GM18508 (cell line): ENCODE measurements at regions not wholly inside any gene's neighbourhood (a gene's known extent, or its start where the extent isn't known, plus 50 kb on each side); places are given as distances from the start of the nearest gene placed in this dataset.

ENCODE experiments used
- ATAC-seq: cut with Tn5 transposase; IDR thresholded peaks from one replicate; pipeline ENCODE4 v1.9.1; 2021; ENCODE audit warnings: moderate number of reproducible peaks; ENCODE audit not compliant: insufficient read depth, unreplicated experiment

- ATAC-seq: no peak
These were observed 269.4 kb downstream of the PTPRU start for GRCh38 chr1:29505532-29506220.

GRCh38 chr1:29504709-29505410, 268.5 kb downstream of the PTPRU start:
- ATAC-seq: no peak

- ATAC-seq: no peak
These were observed 267.9 kb downstream of the PTPRU start for GRCh38 chr1:29504196-29504595.

GRCh38 chr1:29502911-29503840, 266.9 kb downstream of the PTPRU start:
- no peak for ATAC-seq

- no peak for ATAC-seq
These were observed 266.0 kb downstream of the PTPRU start for GRCh38 chr1:29502225-29502910.

GRCh38 chr1:29501227-29501976, 265.1 kb downstream of the PTPRU start:
- no peak for ATAC-seq

- no peak for ATAC-seq
These were observed 264.3 kb downstream of the PTPRU start for GRCh38 chr1:29500651-29501050.

- ATAC-seq: no peak
These were observed 263.7 kb downstream of the PTPRU start for GRCh38 chr1:29500041-29500440.

GRCh38 chr1:29499104-29499650, 262.9 kb downstream of the PTPRU start:
- ATAC-seq: no peak

- ATAC-seq: no peak
These were observed 262.1 kb downstream of the PTPRU start for GRCh38 chr1:29498126-29499103.

- ATAC-seq: no peak
These were observed 261.2 kb downstream of the PTPRU start for GRCh38 chr1:29497395-29498125.

GRCh38 chr1:29496701-29497100, 260.4 kb downstream of the PTPRU start:
- ATAC-seq: no peak

- ATAC-seq: no peak
These were observed 254.0 kb downstream of the PTPRU start for GRCh38 chr1:29490204-29490934.

GRCh38 chr1:29489471-29489870, 253.1 kb downstream of the PTPRU start:
- no peak for ATAC-seq

GRCh38 chr1:29488794-29489311, 252.5 kb downstream of the PTPRU start:
- no peak for ATAC-seq

GRCh38 chr1:29488086-29488793, 251.9 kb downstream of the PTPRU start:
- ATAC-seq: no peak
